Mesendoderm (in vitro differentiated cells): ENCODE measurements at regions not wholly inside any gene's neighbourhood (a gene's known extent, or its start where the extent isn't known, plus 50 kb on each side); places are given as distances from the start of the nearest gene placed in this dataset.
A peak's percentile ranks its signal among the peaks of the same experiment; 100 is the strongest.

Experiments
- DNase-seq: peaks from one replicate; pipeline ENCODE4 v3.0.0; 2013
- H2AK5ac ChIP-seq: 2 replicates; pipeline ENCODE4 v1.6.1; 2013; ENCODE audit warnings: low read length, inconsistent platforms
- H2BK120ac ChIP-seq: 2 replicates; pipeline ENCODE4 v1.6.1; 2013; ENCODE audit warnings: low read depth, mild to moderate bottlenecking, low read length, moderate library complexity, mixed read lengths
- H2BK15ac ChIP-seq: replicated peaks from 2 replicates; pipeline ENCODE4 v1.6.1; 2013; ENCODE audit warnings: low read depth, mild to moderate bottlenecking, moderate library complexity
- H2BK5ac ChIP-seq: 2 replicates; pipeline ENCODE4 v1.6.1; 2013; ENCODE audit warnings: low read length, inconsistent platforms
- H3K18ac ChIP-seq: 2 replicates; pipeline ENCODE4 v1.6.1; 2013; ENCODE audit warnings: mild to moderate bottlenecking, low read length, mixed read lengths
- H3K23ac ChIP-seq: one replicate; pipeline ENCODE4 v1.6.1; 2013; ENCODE audit warnings: low read length
- H3K27ac ChIP-seq: 2 replicates; pipeline ENCODE4 v1.5.1; 2013; ENCODE audit warnings: low read depth, mild to moderate bottlenecking, inconsistent platforms, low read length, moderate library complexity
- H3K27me3 ChIP-seq: 2 replicates; pipeline ENCODE4 v1.6.1; 2013; ENCODE audit warnings: low read length, control low read depth, mild to moderate bottlenecking, inconsistent platforms; ENCODE audit not compliant: insufficient read depth, poor library complexity
- H3K36me3 ChIP-seq: 2 replicates; pipeline ENCODE4 v1.6.1; 2013; ENCODE audit warnings: low read length, inconsistent platforms; ENCODE audit not compliant: control insufficient read depth, insufficient read depth
- H3K4ac ChIP-seq: one replicate; pipeline ENCODE4 v1.6.1; 2013; ENCODE audit warnings: low read depth, mild to moderate bottlenecking, low read length, moderate library complexity
- H3K4me1 ChIP-seq: 2 replicates; pipeline ENCODE4 v1.6.1; 2013; ENCODE audit warnings: low read depth, low read length, inconsistent platforms; ENCODE audit not compliant: control insufficient read depth
- H3K4me2 ChIP-seq: 2 replicates; pipeline ENCODE4 v1.6.1; 2013; ENCODE audit warnings: low read length
- H3K4me3 ChIP-seq: 2 replicates; pipeline ENCODE4 v1.5.1; 2013; ENCODE audit warnings: mild to moderate bottlenecking, low read length
- H3K56ac ChIP-seq: one replicate; pipeline ENCODE4 v1.6.1; 2013; ENCODE audit warnings: low read length
- H3K79me1 ChIP-seq: 2 replicates; pipeline ENCODE4 v1.6.1; 2013; ENCODE audit warnings: low read length, inconsistent platforms
- H3K79me2 ChIP-seq: 2 replicates; pipeline ENCODE4 v1.6.1; 2013; ENCODE audit warnings: mild to moderate bottlenecking, low read length; ENCODE audit not compliant: control insufficient read depth, insufficient read depth
- H3K9ac ChIP-seq: 2 replicates; pipeline ENCODE4 v1.6.1; 2013; ENCODE audit warnings: low read length, inconsistent platforms
- H4K5ac ChIP-seq: one replicate; pipeline ENCODE4 v1.6.1; 2013; ENCODE audit warnings: low read length
- H4K8ac ChIP-seq: one replicate; pipeline ENCODE4 v1.6.1; 2013; ENCODE audit warnings: low read depth, mild to moderate bottlenecking, control low read depth, low read length, moderate library complexity
- WGBS: extraction: QIAGEN DNeasy Blood & Tissue Kit; methylation state at CpG from one replicate; pipeline ENCODE4 v1.1.7; 2013; ENCODE audit warnings: low lambda C conversion rate, missing lambda C conversion rate; ENCODE audit not compliant: insufficient coverage; ENCODE audit errors: extremely low coverage; 5-methylcytosine and 5-hydroxymethylcytosine counted together

- Histone ChIP-seq H3K56ac (no peak overlapping the region), H3K4me2 (no peak overlapping the region), H3K36me3 (no peaks in the 10 kb centered on the region), H3K18ac (no peak overlapping the region), H4K5ac (no peak overlapping the region), H2AK5ac (no peak overlapping the region), H3K23ac (no peak overlapping the region), H2BK15ac (no peak overlapping the region), H4K8ac (no peak overlapping the region), H3K4ac (no peak overlapping the region), H2BK120ac (no peak overlapping the region), H2BK5ac (no peak overlapping the region), H3K27me3 (no peaks in the 10 kb centered on the region), H3K4me3 (no peak overlapping the region), H3K27ac (no peak overlapping the region), H3K9ac (no peak overlapping the region), H3K79me2 (no peaks in the 10 kb centered on the region), H3K79me1 (no peaks in the 10 kb centered on the region), H3K4me1 (no peaks in the 10 kb centered on the region)
- no CpG with 5 or more reads among the region's 3 CpGs for WGBS
- peak; percentile 59 for DNase-seq
Observed at GRCh38 chr1:196105901-196106300, 502.3 kb downstream of the KCNT2 start.

DNA sequence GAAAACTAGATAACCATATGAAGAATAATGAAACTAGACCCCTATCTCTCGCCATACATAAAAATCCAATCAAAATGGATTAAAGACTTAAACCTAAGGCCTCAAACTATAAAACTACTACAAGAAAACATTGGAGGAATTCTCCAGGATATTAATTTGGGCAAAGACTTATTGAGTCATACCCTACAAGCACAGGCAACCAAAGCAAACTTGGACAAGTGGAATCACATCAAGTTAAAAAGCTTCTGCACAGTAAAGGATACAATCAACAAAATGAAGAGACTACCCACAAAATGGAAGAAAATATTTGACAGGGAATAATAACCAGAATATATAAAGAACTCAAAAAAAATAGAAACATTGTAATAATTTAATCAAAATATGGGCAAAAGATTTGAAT is 505.4 kb downstream of the KCNT2 start:
- H3K79me1 ChIP-seq: no peaks in the 10 kb centered on the region
- no peak overlapping the region for H2BK5ac ChIP-seq
- no peak overlapping the region for H4K5ac ChIP-seq
- H3K36me3 ChIP-seq: no peaks in the 10 kb centered on the region
- H2AK5ac ChIP-seq: no peak overlapping the region
- no peaks in the 10 kb centered on the region for H3K27me3 ChIP-seq
- H3K56ac ChIP-seq: no peak overlapping the region
- H4K8ac ChIP-seq: no peak overlapping the region
- H3K4me3 ChIP-seq: no peak overlapping the region
- no CpG with 5 or more reads among the region's 1 CpG for WGBS
- H2BK120ac ChIP-seq: no peak overlapping the region
- no peak overlapping the region for H3K9ac ChIP-seq
- no peak overlapping the region for H3K27ac ChIP-seq
- no peak overlapping the region for H3K4me2 ChIP-seq
- no peak overlapping the region for H2BK15ac ChIP-seq
- H3K79me2 ChIP-seq: no peaks in the 10 kb centered on the region
- no peaks in the 10 kb centered on the region for H3K4me1 ChIP-seq
- H3K18ac ChIP-seq: no peak overlapping the region
- DNase-seq: no peak
- H3K4ac ChIP-seq: no peak overlapping the region
- H3K23ac ChIP-seq: no peak overlapping the region

DNA sequence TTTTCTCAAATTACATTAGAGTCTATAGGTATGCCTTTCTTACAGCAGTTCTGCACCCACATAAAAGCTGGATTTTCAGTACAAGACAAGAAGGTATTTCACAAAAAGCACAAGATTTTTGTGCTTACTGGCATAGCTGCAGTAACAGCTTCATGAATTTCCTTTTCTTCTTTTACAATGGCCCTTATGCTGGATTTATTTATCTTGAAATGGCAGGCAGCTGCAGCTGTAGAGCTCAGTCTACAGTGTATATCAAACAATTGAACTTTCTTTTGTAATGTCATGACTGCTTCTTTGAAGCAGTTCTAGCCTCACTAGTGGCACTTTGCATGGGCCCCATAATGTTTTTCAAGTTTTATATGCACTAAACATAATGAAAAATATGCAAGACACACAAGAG is 510.2 kb downstream of the KCNT2 start:
- Histone ChIP-seq H3K79me1 (no peaks in the 10 kb centered on the region), H2BK5ac (no peak overlapping the region), H2BK120ac (no peak overlapping the region), H3K4me2 (no peak overlapping the region), H4K8ac (no peak overlapping the region), H3K9ac (no peak overlapping the region), H3K27me3 (no peaks in the 10 kb centered on the region), H3K56ac (no peak overlapping the region), H3K4me1 (no peaks in the 10 kb centered on the region), H4K5ac (no peak overlapping the region), H3K4me3 (no peak overlapping the region), H3K79me2 (no peaks in the 10 kb centered on the region), H3K23ac (no peak overlapping the region), H2AK5ac (no peak overlapping the region), H3K36me3 (no peaks in the 10 kb centered on the region), H3K4ac (no peak overlapping the region), H2BK15ac (no peak overlapping the region), H3K18ac (no peak overlapping the region), H3K27ac (no peak overlapping the region)
- DNase-seq: no peak

- H2BK15ac ChIP-seq: no peak overlapping the region
- H3K4me2 ChIP-seq: no peak overlapping the region
- no peak for DNase-seq
- no peak overlapping the region for H3K9ac ChIP-seq
- no peak overlapping the region for H2BK5ac ChIP-seq
- no peak overlapping the region for H3K27ac ChIP-seq
- no peaks in the 10 kb centered on the region for H3K4me1 ChIP-seq
- no peak overlapping the region for H4K8ac ChIP-seq
- no peaks in the 10 kb centered on the region for H3K27me3 ChIP-seq
- H3K4ac ChIP-seq: no peak overlapping the region
- H3K56ac ChIP-seq: no peak overlapping the region
- no peak overlapping the region for H3K4me3 ChIP-seq
- no peaks in the 10 kb centered on the region for H3K36me3 ChIP-seq
- WGBS: no CpG with 5 or more reads among the region's 1 CpG
- H3K79me1 ChIP-seq: no peaks in the 10 kb centered on the region
- H3K23ac ChIP-seq: no peak overlapping the region
- no peak overlapping the region for H3K18ac ChIP-seq
- H3K79me2 ChIP-seq: no peaks in the 10 kb centered on the region
- no peak overlapping the region for H2AK5ac ChIP-seq
- H2BK120ac ChIP-seq: no peak overlapping the region
- no peak overlapping the region for H4K5ac ChIP-seq
Observed at GRCh38 chr1:196094821-196095220, 513.4 kb downstream of the KCNT2 start.

DNA sequence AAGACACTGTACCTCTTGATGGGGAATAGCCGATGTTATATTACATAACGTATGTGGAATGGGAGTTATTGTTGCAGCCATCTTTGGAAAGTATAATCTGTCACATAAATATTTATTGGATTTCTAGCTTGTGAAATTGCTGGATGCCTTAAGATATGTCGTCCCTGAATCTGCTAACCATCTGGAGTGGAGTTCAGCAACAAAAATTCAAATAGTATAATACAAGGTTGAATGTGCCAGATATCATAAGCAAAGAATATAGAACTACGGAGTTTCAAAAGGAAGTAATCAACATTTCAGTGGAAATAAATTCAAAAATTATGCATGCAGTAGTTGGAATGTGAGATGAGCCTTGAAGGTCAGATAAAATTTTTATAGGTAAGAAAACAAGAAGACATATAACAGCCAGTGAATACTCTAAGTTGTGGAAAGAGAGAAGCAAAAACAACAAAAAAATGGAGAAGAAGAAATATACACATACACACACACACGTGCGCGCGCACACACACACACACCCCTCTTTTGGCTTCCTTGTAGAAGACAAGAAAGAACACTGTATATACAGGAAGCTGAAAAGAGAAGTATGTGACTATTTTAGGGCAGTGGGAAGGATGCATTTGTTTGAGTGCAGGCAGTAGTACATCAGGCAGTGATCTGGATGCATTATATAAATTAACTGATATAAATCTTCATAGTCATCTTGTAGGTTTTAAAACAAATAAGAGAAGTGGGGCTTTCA is 516.7 kb downstream of the KCNT2 start:
- no CpG with 5 or more reads among the region's 8 CpGs for WGBS
- Histone ChIP-seq H3K9ac (no peak overlapping the region), H3K18ac (no peak overlapping the region), H3K4me3 (no peak overlapping the region), H3K4me2 (no peak overlapping the region), H3K56ac (no peak overlapping the region), H2BK15ac (no peak overlapping the region), H3K27me3 (no peaks in the 10 kb centered on the region), H3K23ac (no peak overlapping the region), H3K36me3 (no peaks in the 10 kb centered on the region), H2BK5ac (no peak overlapping the region), H4K8ac (no peak overlapping the region), H4K5ac (no peak overlapping the region), H3K79me1 (no peaks in the 10 kb centered on the region), H3K79me2 (no peaks in the 10 kb centered on the region), H2AK5ac (no peak overlapping the region), H2BK120ac (no peak overlapping the region), H3K4me1 (no peaks in the 10 kb centered on the region), H3K4ac (no peak overlapping the region), H3K27ac (no peak overlapping the region)
- DNase-seq: no peak

GRCh38 chr1:196090226-196090625 is 518.0 kb downstream of the KCNT2 start:
- Histone ChIP-seq H3K27me3 (no peaks in the 10 kb centered on the region), H3K4me3 (no peak overlapping the region), H3K4me2 (no peak overlapping the region), H3K27ac (no peak overlapping the region), H3K9ac (no peak overlapping the region), H4K8ac (no peak overlapping the region), H4K5ac (no peak overlapping the region), H2AK5ac (no peak overlapping the region), H3K4me1 (no peaks in the 10 kb centered on the region), H2BK15ac (no peak overlapping the region), H3K56ac (no peak overlapping the region), H3K4ac (no peak overlapping the region), H2BK5ac (no peak overlapping the region), H3K36me3 (no peaks in the 10 kb centered on the region), H3K18ac (no peak overlapping the region), H3K79me2 (no peaks in the 10 kb centered on the region), H3K23ac (no peak overlapping the region), H2BK120ac (no peak overlapping the region), H3K79me1 (no peaks in the 10 kb centered on the region)
- WGBS: no CpG with 5 or more reads among the region's 3 CpGs
- DNase-seq: no peak
